ENCODE measurements at regions not wholly inside any gene's neighbourhood (a gene's known extent, or its start where the extent isn't known, plus 50 kb on each side); places are given as distances from the start of the nearest gene placed in this dataset.

DNA sequence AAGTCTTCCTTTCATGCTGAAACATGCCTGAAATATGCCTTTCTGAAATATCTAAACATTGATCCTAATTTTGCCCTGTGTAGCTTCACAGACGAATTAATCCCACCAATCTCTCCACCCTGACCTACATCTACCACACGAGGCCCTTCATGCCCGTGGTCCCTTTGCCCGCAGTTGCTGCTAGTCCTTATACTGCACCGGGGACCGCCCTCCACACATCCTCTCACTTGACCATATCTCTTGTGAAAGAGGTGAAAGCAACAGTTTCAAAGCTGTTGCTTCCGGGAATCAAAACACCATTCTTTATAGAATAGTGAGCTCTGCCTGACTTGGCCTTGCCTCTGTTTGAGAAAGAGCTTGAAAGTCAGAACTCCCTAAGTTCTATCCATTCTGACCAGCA, 499.5 kb downstream of the NTRK3 start:
- H2BK120ac ChIP-seq (ENCODE audit: low read depth, low read length) = no peak overlapping the region
- peaks cover 2 to 6% of the 10 kb centered on the region in 2 donors for H3K4me1 ChIP-seq (ENCODE audit: control insufficient read depth in 2 of 2, insufficient read depth in 1 of 2, low read depth in 1 of 2, low read length in 2 of 2)
- H2BK12ac ChIP-seq (ENCODE audit: low read length) = no peak overlapping the region
- H3K36me3 ChIP-seq (replicated peaks in 1 of 2; ENCODE audit: control insufficient read depth in 2 of 2, insufficient read depth in 2 of 2, low read length in 2 of 2) = no peaks in the 10 kb centered on the region
- H3K9me3 ChIP-seq (replicated peaks in 1 of 2; ENCODE audit: control insufficient read depth in 2 of 2, insufficient read depth in 1 of 2, low read depth in 1 of 2, low read length in 2 of 2) = no peaks in the 10 kb centered on the region
- no peaks in the 10 kb centered on the region for H3K27me3 ChIP-seq (ENCODE audit: control insufficient read depth in 3 of 3, insufficient read depth in 3 of 3, low read depth in 1 of 3, low read length in 3 of 3)
- H3K14ac ChIP-seq (ENCODE audit: low read length) = no peak overlapping the region
- no CpG with 5 or more reads among the region's 7 CpGs for WGBS, 2 donors (ENCODE audit: extremely low coverage in 2 of 2, insufficient read length in 2 of 2, insufficient replicate concordance in 1 of 2)
- peak overlapping the region; percentile 13 for H3K18ac ChIP-seq (ENCODE audit: low read length)
- H2BK15ac ChIP-seq (ENCODE audit: low read length) = no peak overlapping the region
- H2AFZ ChIP-seq (ENCODE audit: low read length) = no peak overlapping the region
- no peak overlapping the region for H3K4me2 ChIP-seq (ENCODE audit: insufficient read depth, low read length, poor library complexity, severe bottlenecking)
- no peak overlapping the region for H3K27ac ChIP-seq (replicated peaks; ENCODE audit: low read length)
- no peaks in the 10 kb centered on the region for H3K79me1 ChIP-seq (ENCODE audit: low read depth, low read length)
- H2AK5ac ChIP-seq (ENCODE audit: low read depth, low read length) = no peak overlapping the region
- H3K9ac ChIP-seq (ENCODE audit: low read depth, low read length, poor library complexity) = no peak overlapping the region
- H4K8ac ChIP-seq (ENCODE audit: low read depth, low read length) = no peak overlapping the region
- no peak overlapping the region for H4K91ac ChIP-seq (ENCODE audit: low read depth, low read length, poor library complexity)
- no peak overlapping the region for H3K23ac ChIP-seq (ENCODE audit: low read depth, low read length, poor library complexity)
- no peak for DNase-seq (ENCODE audit: low spot score)
- H3K4me3 ChIP-seq (ENCODE audit: low read length in 2 of 2) = no peak overlapping the region
- no peak overlapping the region for H2BK5ac ChIP-seq (ENCODE audit: low read length)
- H3K4ac ChIP-seq (ENCODE audit: low read length) = no peak overlapping the region

DNA sequence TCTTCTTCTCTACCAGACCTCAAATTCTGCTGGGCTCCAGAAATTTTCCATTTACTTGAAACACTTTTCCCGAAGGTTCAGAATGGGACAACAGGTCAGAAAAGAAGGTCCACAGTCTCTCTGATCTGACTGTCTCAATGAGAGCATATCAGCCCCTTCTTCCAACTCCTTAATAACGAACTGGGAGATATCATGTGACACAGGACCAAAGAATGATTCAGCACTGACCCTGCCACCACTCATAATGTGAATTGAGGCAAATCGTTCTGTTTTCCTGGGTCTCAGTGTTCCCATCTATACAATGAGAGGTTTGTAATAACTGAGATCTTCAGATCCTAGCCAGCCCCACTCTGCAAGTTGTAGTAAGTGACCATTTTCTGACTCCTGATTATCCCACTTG, 500.5 kb downstream of the NTRK3 start:
- Histone ChIP-seq H3K79me1 (ENCODE audit: low read depth, low read length) (no peaks in the 10 kb centered on the region), H2BK12ac (ENCODE audit: low read length) (no peak overlapping the region), H3K9ac (ENCODE audit: low read depth, low read length, poor library complexity) (no peak overlapping the region), H3K9me3 (replicated peaks in 1 of 2; ENCODE audit: control insufficient read depth in 2 of 2, insufficient read depth in 1 of 2, low read depth in 1 of 2, low read length in 2 of 2) (no peaks in the 10 kb centered on the region), H2AFZ (ENCODE audit: low read length) (no peak overlapping the region), H2BK5ac (ENCODE audit: low read length) (no peak overlapping the region), H3K36me3 (replicated peaks in 1 of 2; ENCODE audit: control insufficient read depth in 2 of 2, insufficient read depth in 2 of 2, low read length in 2 of 2) (no peaks in the 10 kb centered on the region), H3K18ac (ENCODE audit: low read length) (no peak overlapping the region), H3K4me3 (ENCODE audit: low read length in 2 of 2) (no peak overlapping the region), H3K4me1 (ENCODE audit: control insufficient read depth in 2 of 2, insufficient read depth in 1 of 2, low read depth in 1 of 2, low read length in 2 of 2) (peaks cover 2 to 6% of the 10 kb centered on the region in 2 donors), H3K23ac (ENCODE audit: low read depth, low read length, poor library complexity) (no peak overlapping the region), H3K27me3 (ENCODE audit: control insufficient read depth in 3 of 3, insufficient read depth in 3 of 3, low read depth in 1 of 3, low read length in 3 of 3) (no peaks in the 10 kb centered on the region), H3K4me2 (ENCODE audit: insufficient read depth, low read length, poor library complexity, severe bottlenecking) (no peak overlapping the region), H4K8ac (ENCODE audit: low read depth, low read length) (no peak overlapping the region), H4K91ac (ENCODE audit: low read depth, low read length, poor library complexity) (no peak overlapping the region), H2AK5ac (ENCODE audit: low read depth, low read length) (no peak overlapping the region), H3K27ac (replicated peaks; ENCODE audit: low read length) (no peak overlapping the region), H2BK15ac (ENCODE audit: low read length) (no peak overlapping the region), H3K14ac (ENCODE audit: low read length) (no peak overlapping the region), H2BK120ac (ENCODE audit: low read depth, low read length) (no peak overlapping the region), H3K4ac (ENCODE audit: low read length) (no peak overlapping the region)
- DNase-seq (ENCODE audit: low spot score) = no peak
- no CpG with 5 or more reads among the region's 3 CpGs for WGBS, 2 donors (ENCODE audit: extremely low coverage in 2 of 2, insufficient read length in 2 of 2, insufficient replicate concordance in 1 of 2)

DNA sequence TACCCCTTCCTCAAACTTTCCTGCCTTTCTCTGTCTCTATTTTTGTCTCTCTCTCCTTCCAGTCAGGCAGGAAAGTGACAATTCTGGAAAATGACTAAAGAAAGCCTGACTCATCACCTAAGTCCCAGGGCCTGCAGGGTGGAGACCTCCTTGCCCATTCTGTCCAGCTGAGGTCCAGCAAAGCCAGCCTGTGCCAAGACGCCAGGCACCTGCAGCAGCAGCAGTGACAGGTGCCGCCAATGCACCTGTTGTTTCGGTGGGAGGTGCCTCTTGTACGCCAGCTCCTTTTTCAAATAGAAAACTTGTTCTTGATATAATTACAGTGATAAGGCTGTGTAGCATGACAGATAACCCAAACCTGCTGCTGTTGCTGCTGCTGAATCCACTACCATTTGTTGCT, 501.3 kb downstream of the NTRK3 start:
- Histone ChIP-seq H2BK12ac (ENCODE audit: low read length) (no peak overlapping the region), H3K9me3 (replicated peaks in 1 of 2; ENCODE audit: control insufficient read depth in 2 of 2, insufficient read depth in 1 of 2, low read depth in 1 of 2, low read length in 2 of 2) (no peaks in the 10 kb centered on the region), H3K9ac (ENCODE audit: low read depth, low read length, poor library complexity) (no peak overlapping the region), H3K4ac (ENCODE audit: low read length) (no peak overlapping the region), H3K23ac (ENCODE audit: low read depth, low read length, poor library complexity) (no peak overlapping the region), H3K4me2 (ENCODE audit: insufficient read depth, low read length, poor library complexity, severe bottlenecking) (no peak overlapping the region), H3K18ac (ENCODE audit: low read length) (no peak overlapping the region), H3K27ac (replicated peaks; ENCODE audit: low read length) (no peak overlapping the region), H3K14ac (ENCODE audit: low read length) (no peak overlapping the region), H3K79me1 (ENCODE audit: low read depth, low read length) (no peaks in the 10 kb centered on the region), H3K4me1 (ENCODE audit: control insufficient read depth in 2 of 2, insufficient read depth in 1 of 2, low read depth in 1 of 2, low read length in 2 of 2) (peaks cover 2 to 6% of the 10 kb centered on the region in 2 donors), H4K91ac (ENCODE audit: low read depth, low read length, poor library complexity) (no peak overlapping the region), H3K36me3 (replicated peaks in 1 of 2; ENCODE audit: control insufficient read depth in 2 of 2, insufficient read depth in 2 of 2, low read length in 2 of 2) (no peaks in the 10 kb centered on the region), H3K4me3 (ENCODE audit: low read length in 2 of 2) (no peak overlapping the region), H2AK5ac (ENCODE audit: low read depth, low read length) (no peak overlapping the region), H2AFZ (ENCODE audit: low read length) (no peak overlapping the region), H3K27me3 (ENCODE audit: control insufficient read depth in 3 of 3, insufficient read depth in 3 of 3, low read depth in 1 of 3, low read length in 3 of 3) (no peaks in the 10 kb centered on the region), H2BK120ac (ENCODE audit: low read depth, low read length) (no peak overlapping the region), H4K8ac (ENCODE audit: low read depth, low read length) (no peak overlapping the region), H2BK15ac (ENCODE audit: low read length) (no peak overlapping the region), H2BK5ac (ENCODE audit: low read length) (no peak overlapping the region)
- no CpG with 5 or more reads among the region's 4 CpGs for WGBS, 2 donors (ENCODE audit: extremely low coverage in 2 of 2, insufficient read length in 2 of 2, insufficient replicate concordance in 1 of 2)
- DNase-seq (ENCODE audit: low spot score) = no peak

DNA sequence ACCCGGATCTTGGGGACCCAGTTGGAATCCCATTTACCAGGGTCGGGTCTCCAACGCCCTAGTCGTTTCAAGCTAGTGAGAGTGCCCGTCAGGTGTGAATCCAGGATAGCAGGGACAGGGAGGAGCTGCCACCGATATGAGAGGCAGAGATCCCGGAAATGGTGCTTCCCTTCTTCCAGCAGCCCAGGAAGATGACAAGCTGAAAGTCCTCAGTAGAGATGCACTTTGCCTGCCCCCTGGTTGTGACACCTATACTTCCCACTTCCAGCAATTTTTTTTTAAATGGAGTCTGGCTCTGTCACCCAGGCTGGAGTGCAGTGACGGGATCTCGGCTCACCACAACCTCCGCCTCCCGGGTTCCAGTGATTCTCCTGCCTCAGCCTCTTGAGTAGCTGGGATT, 503.0 kb downstream of the NTRK3 start:
- H2AFZ ChIP-seq (ENCODE audit: low read length) = no peak overlapping the region
- H3K4ac ChIP-seq (ENCODE audit: low read length) = no peak overlapping the region
- H2BK5ac ChIP-seq (ENCODE audit: low read length) = no peak overlapping the region
- no peak overlapping the region for H2AK5ac ChIP-seq (ENCODE audit: low read depth, low read length)
- H3K9ac ChIP-seq (ENCODE audit: low read depth, low read length, poor library complexity) = no peak overlapping the region
- no peaks in the 10 kb centered on the region for H3K79me1 ChIP-seq (ENCODE audit: low read depth, low read length)
- H3K9me3 ChIP-seq (replicated peaks in 1 of 2; ENCODE audit: control insufficient read depth in 2 of 2, insufficient read depth in 1 of 2, low read depth in 1 of 2, low read length in 2 of 2) = no peaks in the 10 kb centered on the region
- no peak overlapping the region for H3K4me3 ChIP-seq (ENCODE audit: low read length in 2 of 2)
- H3K27ac ChIP-seq (replicated peaks; ENCODE audit: low read length) = no peak overlapping the region
- no CpG with 5 or more reads among the region's 11 CpGs for WGBS, 2 donors (ENCODE audit: extremely low coverage in 2 of 2, insufficient read length in 2 of 2, insufficient replicate concordance in 1 of 2)
- no peak overlapping the region for H2BK12ac ChIP-seq (ENCODE audit: low read length)
- no peak overlapping the region for H4K8ac ChIP-seq (ENCODE audit: low read depth, low read length)
- H3K14ac ChIP-seq (ENCODE audit: low read length) = no peak overlapping the region
- DNase-seq (ENCODE audit: low spot score) = no peak
- H4K91ac ChIP-seq (ENCODE audit: low read depth, low read length, poor library complexity) = no peak overlapping the region
- no peak overlapping the region for H2BK15ac ChIP-seq (ENCODE audit: low read length)
- H3K23ac ChIP-seq (ENCODE audit: low read depth, low read length, poor library complexity) = no peak overlapping the region
- no peak overlapping the region for H3K4me2 ChIP-seq (ENCODE audit: insufficient read depth, low read length, poor library complexity, severe bottlenecking)
- H3K27me3 ChIP-seq (ENCODE audit: control insufficient read depth in 3 of 3, insufficient read depth in 3 of 3, low read depth in 1 of 3, low read length in 3 of 3) = no peaks in the 10 kb centered on the region
- no peak overlapping the region for H2BK120ac ChIP-seq (ENCODE audit: low read depth, low read length)
- H3K18ac ChIP-seq (ENCODE audit: low read length) = no peak overlapping the region
- no peaks in the 10 kb centered on the region for H3K36me3 ChIP-seq (replicated peaks in 1 of 2; ENCODE audit: control insufficient read depth in 2 of 2, insufficient read depth in 2 of 2, low read length in 2 of 2)
- peaks cover 2 to 6% of the 10 kb centered on the region in 2 donors for H3K4me1 ChIP-seq (ENCODE audit: control insufficient read depth in 2 of 2, insufficient read depth in 1 of 2, low read depth in 1 of 2, low read length in 2 of 2)

Measured in neuronal stem cell (in vitro differentiated cells).